Panc1 (cell line): ENCODE measurements at regions not wholly inside any gene's neighbourhood (a gene's known extent, or its start where the extent isn't known, plus 50 kb on each side); places are given as distances from the start of the nearest gene placed in this dataset.

Experiments used
- ATAC-seq: fragments of 200-7000 bp; cut with Tn5 transposase; 2 replicates; pipeline ENCODE4 v1.9.1; 2020; ENCODE audit warnings: mild to moderate bottlenecking, moderate library complexity
- BruUV-seq: library from RNA; stranded (reverse); fragments of 400-500 nt; replicated peaks from 2 replicates; lab custom pipeline; 2021; lab: Mats Ljungman, UMichigan
- CTCF ChIA-PET: fragments of 300-600 bp; sonication (Branson Sonifier 250); formaldehyde crosslinking; loops from one replicate; lab custom pipeline; 2022; ENCODE audit warnings: antibody characterized with exemption; lab: Charles Lee
- POLR2A ChIA-PET: fragments of 300-600 bp; sonication (Branson Sonifier 250); formaldehyde crosslinking; loops from one replicate; lab custom pipeline; 2022; ENCODE audit warnings: antibody characterized with exemption; lab: Charles Lee
- DNase-seq: peaks from one replicate; pipeline ENCODE4 v3.0.0-alpha.2; 2010; ENCODE audit warnings: low read depth, low spot score
- H3K27ac ChIP-seq: 2 replicates; pipeline ENCODE4 v1.5.1; 2011; ENCODE audit warnings: mild to moderate bottlenecking, low read length, inconsistent platforms
- H3K27me3 ChIP-seq: fragments of 200-500 bp; sonication (Bioruptor generic); 2 replicates; pipeline ENCODE4 v1.6.0; 2014; ENCODE audit warnings: low read length, inconsistent platforms; ENCODE audit not compliant: control insufficient read depth, insufficient read depth
- H3K36me3 ChIP-seq: fragments of 200-500 bp; sonication (Bioruptor generic); 2 replicates; pipeline ENCODE4 v1.5.1; 2014; ENCODE audit warnings: inconsistent platforms, mild to moderate bottlenecking, low read length, moderate library complexity; ENCODE audit not compliant: control insufficient read depth, insufficient read depth
- H3K4me1 ChIP-seq: 2 replicates; pipeline ENCODE4 v1.5.1; 2011; ENCODE audit warnings: inconsistent platforms, mild to moderate bottlenecking, low read length, moderate library complexity; ENCODE audit not compliant: control insufficient read depth, insufficient read depth
- H3K4me3 ChIP-seq, 2 experiments: 2 replicates each; pipeline ENCODE4 v1.5.1; 2011 to 2012; ENCODE audit warnings: low read depth in 2 of 2, low read length in 2 of 2, mild to moderate bottlenecking in 2 of 2, inconsistent platforms in 1 of 2, moderate library complexity in 1 of 2
- H3K9me3 ChIP-seq: fragments of 200-500 bp; sonication (Bioruptor generic); 2 replicates; pipeline ENCODE4 v1.5.1; 2014; ENCODE audit warnings: low read depth, mild to moderate bottlenecking, inconsistent platforms, low read length, moderate library complexity; ENCODE audit not compliant: control insufficient read depth, insufficient read depth
- POLR2AphosphoS5 ChIP-seq: IDR thresholded peaks from 2 replicates; pipeline ENCODE4 v1.6.1; 2012; ENCODE audit warnings: mild to moderate bottlenecking, low read depth, low read length, moderate library complexity
- REST ChIP-seq, 2 experiments: IDR thresholded peaks; 2 replicates each; pipeline ENCODE4 v1.6.1; 2011 to 2012; ENCODE audit warnings: low read depth in 2 of 2, control low read depth in 1 of 2, low read length in 1 of 2, mild to moderate bottlenecking in 1 of 2, moderate library complexity in 1 of 2; ENCODE audit not compliant: insufficient read depth in 1 of 2
- SIN3A ChIP-seq: IDR thresholded peaks from 2 replicates; pipeline ENCODE4 v1.6.1; 2012; ENCODE audit warnings: low read depth, mild to moderate bottlenecking, low read length, moderate library complexity, borderline replicate concordance; ENCODE audit not compliant: insufficient read depth
- TCF7L2 ChIP-seq: IDR thresholded peaks from 2 replicates; pipeline ENCODE4 v1.6.1; 2011; ENCODE audit warnings: mild to moderate bottlenecking, low read depth, low read length, inconsistent platforms
- in situ Hi-C: cut with HindIII; loops from 2 replicates; pipeline ENCODE4 v1.10.0; 2016; ENCODE audit warnings: low sequenced_read_pairs, low pct_unique_long_range_greater_than_20kb
- intact Hi-C: fragments of 100-400 bp; cut with micrococcal nuclease; formaldehyde crosslinking; loops from one replicate; pipeline ENCODE4 v1.10.0; 2022; ENCODE audit not compliant: unreplicated experiment
- TF ChIP-seq, protein P1 (sequence below): fragments of 450-650 bp; IDR thresholded peaks from 2 replicates; pipeline ENCODE4 v1.5.1; 2017; ENCODE audit warnings: mild to moderate bottlenecking

DNA sequence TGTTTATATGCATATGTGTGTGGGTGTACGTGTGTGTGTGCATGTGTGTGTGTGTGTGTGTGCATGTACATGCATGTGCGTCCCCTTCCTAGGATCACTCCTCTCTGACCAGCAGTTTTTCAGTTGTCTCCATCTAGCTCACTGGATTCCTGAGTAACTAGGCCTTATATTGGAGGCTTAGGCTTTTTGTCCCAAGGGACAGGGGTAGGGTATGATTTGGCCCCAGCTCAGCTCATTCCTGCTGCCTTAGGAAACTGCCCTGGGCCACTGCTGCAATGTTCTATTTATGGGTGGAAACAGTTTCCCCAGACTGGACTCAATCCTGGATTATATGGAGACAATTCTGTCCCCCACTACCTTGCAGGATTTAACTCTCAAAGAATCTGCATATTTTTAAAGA, 68.8 kb upstream of the SDK1 start:
- CTCF ChIA-PET: no interaction called here
- intact Hi-C loops (no loop called here), in situ Hi-C loops (no loop called here)
- ATAC-seq (no peak), DNase-seq (no peak)
- POLR2A ChIA-PET: no interaction called here
- no TSS peak for BruUV-seq
- no peak for TF ChIP-seq SIN3A
- Histone ChIP-seq H3K27ac (no peak overlapping the region), H3K9me3 (peaks cover 17% of the 10 kb centered on the region; the same call in 1 of the 2 replicates), H3K27me3 (no peaks in the 10 kb centered on the region), H3K4me1 (no peaks in the 10 kb centered on the region), H3K36me3 (no peaks in the 10 kb centered on the region), H3K4me3 (no peak overlapping the region)

DNA sequence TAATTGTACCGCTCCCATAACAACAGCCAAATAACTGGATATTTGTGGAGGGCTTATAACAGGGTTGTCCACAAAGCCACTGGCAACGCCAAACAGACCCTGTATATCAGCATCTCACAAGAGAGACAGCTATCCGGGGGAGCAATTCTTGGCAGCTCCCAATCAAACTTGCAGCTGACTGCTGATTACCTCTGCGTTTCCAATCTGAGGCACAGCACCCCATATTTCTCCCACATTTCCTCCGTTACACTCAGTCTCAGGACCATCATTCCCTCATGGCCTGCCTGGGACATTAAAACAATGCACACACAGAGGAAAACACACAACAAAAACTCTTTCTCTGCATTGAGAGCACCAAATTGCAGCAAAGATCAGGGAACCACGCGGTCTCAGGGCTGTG, 67.8 kb upstream of the SDK1 start:
- H3K36me3 ChIP-seq: no peaks in the 10 kb centered on the region
- ATAC-seq (no peak), DNase-seq (no peak)
- peaks cover 20% of the 10 kb centered on the region; the same call in 1 of the 2 replicates for H3K9me3 ChIP-seq
- in situ Hi-C loops: no loop called here
- H3K27ac ChIP-seq: no peak overlapping the region
- POLR2A ChIA-PET: no interaction called here
- H3K4me3 ChIP-seq: no peak overlapping the region
- CTCF ChIA-PET: no interaction called here
- H3K4me1 ChIP-seq: no peaks in the 10 kb centered on the region
- no peak for TF ChIP-seq POLR2AphosphoS5
- no peak for TF ChIP-seq TCF7L2
- TF ChIP-seq SIN3A: no peak
- no peak for TF ChIP-seq REST (IDR thresholded peaks at IDR 0.05; ENCODE audit: insufficient read depth in 1 of 2, low read depth in 2 of 2, low read length in 1 of 2)
- TF ChIP-seq, protein P1, sequence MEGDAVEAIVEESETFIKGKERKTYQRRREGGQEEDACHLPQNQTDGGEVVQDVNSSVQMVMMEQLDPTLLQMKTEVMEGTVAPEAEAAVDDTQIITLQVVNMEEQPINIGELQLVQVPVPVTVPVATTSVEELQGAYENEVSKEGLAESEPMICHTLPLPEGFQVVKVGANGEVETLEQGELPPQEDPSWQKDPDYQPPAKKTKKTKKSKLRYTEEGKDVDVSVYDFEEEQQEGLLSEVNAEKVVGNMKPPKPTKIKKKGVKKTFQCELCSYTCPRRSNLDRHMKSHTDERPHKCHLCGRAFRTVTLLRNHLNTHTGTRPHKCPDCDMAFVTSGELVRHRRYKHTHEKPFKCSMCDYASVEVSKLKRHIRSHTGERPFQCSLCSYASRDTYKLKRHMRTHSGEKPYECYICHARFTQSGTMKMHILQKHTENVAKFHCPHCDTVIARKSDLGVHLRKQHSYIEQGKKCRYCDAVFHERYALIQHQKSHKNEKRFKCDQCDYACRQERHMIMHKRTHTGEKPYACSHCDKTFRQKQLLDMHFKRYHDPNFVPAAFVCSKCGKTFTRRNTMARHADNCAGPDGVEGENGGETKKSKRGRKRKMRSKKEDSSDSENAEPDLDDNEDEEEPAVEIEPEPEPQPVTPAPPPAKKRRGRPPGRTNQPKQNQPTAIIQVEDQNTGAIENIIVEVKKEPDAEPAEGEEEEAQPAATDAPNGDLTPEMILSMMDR: no peak
- no peaks in the 10 kb centered on the region for H3K27me3 ChIP-seq
- no TSS peak for BruUV-seq
- intact Hi-C loops: no loop called here

DNA sequence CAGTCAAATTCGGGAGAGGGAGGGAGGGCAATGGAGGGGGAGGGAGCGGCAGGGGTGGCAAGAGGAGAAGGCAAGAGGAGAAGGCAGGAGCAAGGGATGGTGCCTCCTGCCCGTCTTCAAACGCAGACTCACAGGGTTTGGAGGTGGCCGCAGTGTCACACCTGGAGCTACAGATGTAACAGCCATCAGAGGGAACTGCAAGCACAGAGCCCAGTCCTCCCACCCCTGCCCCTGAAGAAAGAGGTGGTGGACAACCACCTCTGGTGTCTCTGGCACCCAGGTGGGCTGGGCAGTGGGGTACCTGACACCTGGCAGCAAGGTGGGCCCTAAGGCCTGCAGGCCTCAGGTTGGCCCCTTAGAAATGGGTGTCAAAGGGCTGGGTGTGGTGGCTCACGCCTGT, 67.0 kb upstream of the SDK1 start:
- Histone ChIP-seq H3K27ac (no peak overlapping the region), H3K9me3 (peaks cover 20% of the 10 kb centered on the region; the same call in 1 of the 2 replicates), H3K4me3 (no peak overlapping the region), H3K27me3 (no peaks in the 10 kb centered on the region), H3K4me1 (no peaks in the 10 kb centered on the region; the same call in 1 of the 2 replicates), H3K36me3 (no peaks in the 10 kb centered on the region)
- ChIA-PET CTCF (no interaction called here), POLR2A (no interaction called here)
- in situ Hi-C loops: no loop called here
- DNase-seq (no peak), ATAC-seq (no peak)
- no TSS peak for BruUV-seq
- TF ChIP-seq, protein P1: no peak
- TF ChIP-seq POLR2AphosphoS5: no peak
- no peak for TF ChIP-seq REST (IDR thresholded peaks at IDR 0.05; ENCODE audit: insufficient read depth in 1 of 2, low read depth in 2 of 2, low read length in 1 of 2)
- no peak for TF ChIP-seq SIN3A
- TF ChIP-seq TCF7L2: no peak
- intact Hi-C loops: no loop called here
